Stimulated activated naive CD8-positive, alpha-beta T cell treated with anti-CD3 and anti-CD28 coated beads, Interleukin-15, amount 100 ng/mL, for 72 hours (primary cell): ENCODE measurements at regions not wholly inside any gene's neighbourhood (a gene's known extent, or its start where the extent isn't known, plus 50 kb on each side); places are given as distances from the start of the nearest gene placed in this dataset.
"Not testable (repeated sequence)": the region's sequence is repeated elsewhere in the genome, so short reads cannot be mapped to it uniquely, and the experiment has no call there.

Experiments used
- ATAC-seq: fragments of 150-1000 bp; cut with Tn5 transposase; 2 replicates; pipeline ENCODE4 v1.10.0; 2021; ENCODE audit warnings: mild to moderate bottlenecking, moderate library complexity
- DNase-seq, 2 donors: peaks; one replicate each; pipeline ENCODE4 v3.0.0; 2021 to 2022
- H3K27ac Mint-ChIP-seq, 2 donors: one replicate each; pipeline ENCODE4 v1.8.0; 2022; ENCODE audit warnings: mild to moderate bottlenecking in 2 of 2, mixed read lengths in 2 of 2, moderate library complexity in 2 of 2
- H3K27me3 Mint-ChIP-seq: one replicate; pipeline ENCODE4 v1.8.0; 2022; ENCODE audit warnings: mixed read lengths
- H3K4me1 Mint-ChIP-seq: one replicate; pipeline ENCODE4 v1.8.0; 2022; ENCODE audit warnings: mild to moderate bottlenecking, mixed read lengths
- H3K4me3 Mint-ChIP-seq, 2 donors: one replicate each; pipeline ENCODE4 v1.8.0; 2022; ENCODE audit warnings: mild to moderate bottlenecking in 2 of 2, mixed read lengths in 2 of 2, moderate library complexity in 1 of 2
- H3K9me3 Mint-ChIP-seq, 2 donors: one replicate each; pipeline ENCODE4 v1.8.0; 2022; ENCODE audit warnings: mixed read lengths in 2 of 2

GRCh38 chr20:30631261-30631789 is 626.1 kb upstream of the DEFB115 start:
- not testable (repeated sequence) for ATAC-seq, H3K4me1 Mint-ChIP-seq, H3K27me3 Mint-ChIP-seq, H3K4me3 Mint-ChIP-seq, DNase-seq
- H3K9me3 Mint-ChIP-seq, result peaks cover 0 to 46% of the 10 kb centered on the region in 2 donors
- peak overlapping the region in 1 of 2 donors; percentile 75 for H3K27ac Mint-ChIP-seq

DNA sequence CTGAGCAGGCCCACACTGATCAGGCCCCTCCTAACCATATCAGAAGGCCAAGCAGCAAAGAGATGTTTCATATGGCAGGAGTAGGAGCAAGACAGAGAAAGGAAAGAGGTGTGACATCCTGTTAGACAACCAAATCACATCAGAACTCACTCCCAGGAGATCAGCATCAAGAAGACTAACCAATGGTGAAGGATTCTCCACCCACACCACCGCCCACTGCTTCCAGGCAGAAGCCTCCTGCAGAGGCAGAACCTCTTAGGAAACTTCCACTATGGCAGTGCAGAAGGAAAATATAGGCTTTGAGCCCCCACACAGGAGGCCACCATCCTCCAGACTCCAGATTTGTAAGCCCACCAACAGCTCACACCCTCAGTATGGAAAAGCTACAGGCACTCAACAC is 624.7 kb upstream of the DEFB115 start:
- not testable (repeated sequence) for ATAC-seq, H3K27me3 Mint-ChIP-seq, H3K4me1 Mint-ChIP-seq, H3K4me3 Mint-ChIP-seq, DNase-seq
- peaks cover 0 to 43% of the 10 kb centered on the region in 2 donors for H3K9me3 Mint-ChIP-seq
- H3K27ac Mint-ChIP-seq, result peak overlapping the region in 1 of 2 donors; percentile 50

DNA sequence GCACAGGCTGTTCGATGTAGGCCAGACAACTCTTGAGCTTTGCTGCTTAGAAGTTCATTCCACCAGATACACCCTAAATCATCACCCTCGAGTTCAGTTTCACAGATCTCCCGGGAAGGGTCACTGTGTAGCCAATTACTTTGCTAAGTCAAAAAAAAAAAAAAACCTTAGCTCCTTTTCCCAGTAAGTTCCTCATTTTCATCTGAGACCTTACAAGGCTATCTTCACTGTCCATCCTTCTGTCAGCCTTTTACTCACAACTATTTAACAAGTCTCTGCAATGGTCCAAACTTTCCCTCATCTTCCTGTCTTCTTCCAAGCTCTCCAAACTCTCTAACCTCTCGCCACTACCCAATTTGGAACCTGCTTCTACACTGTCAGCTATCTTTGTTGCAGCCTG is 615.9 kb upstream of the DEFB115 start:
- not testable (repeated sequence) for H3K4me1 Mint-ChIP-seq, H3K27ac Mint-ChIP-seq, DNase-seq, ATAC-seq, H3K27me3 Mint-ChIP-seq, H3K4me3 Mint-ChIP-seq
- peaks cover 10 to 42% of the 10 kb centered on the region in 2 donors for H3K9me3 Mint-ChIP-seq

GRCh38 chr20:30660982-30661381 is 596.5 kb upstream of the DEFB115 start:
- H3K4me1 Mint-ChIP-seq, H3K9me3 Mint-ChIP-seq, ATAC-seq, H3K27ac Mint-ChIP-seq, H3K4me3 Mint-ChIP-seq, DNase-seq, H3K27me3 Mint-ChIP-seq: not testable (repeated sequence)

- not testable (repeated sequence) for H3K4me1 Mint-ChIP-seq, H3K4me3 Mint-ChIP-seq, H3K27me3 Mint-ChIP-seq, ATAC-seq, DNase-seq, H3K27ac Mint-ChIP-seq, H3K9me3 Mint-ChIP-seq
Measured at GRCh38 chr20:30668418-30668817, 589.0 kb upstream of the DEFB115 start.

GRCh38 chr20:30669330-30670029 is 588.0 kb upstream of the DEFB115 start:
- ATAC-seq, result not testable (repeated sequence)

GRCh38 chr20:30671120-30671519 is 586.3 kb upstream of the DEFB115 start:
- not testable (repeated sequence) for H3K27ac Mint-ChIP-seq, H3K4me3 Mint-ChIP-seq, H3K9me3 Mint-ChIP-seq, DNase-seq, H3K27me3 Mint-ChIP-seq, ATAC-seq, H3K4me1 Mint-ChIP-seq

More at GRCh38 chr20:30669330-30670029, 588.0 kb upstream of the DEFB115 start:
- not testable (repeated sequence) for H3K4me3 Mint-ChIP-seq, H3K27ac Mint-ChIP-seq, H3K27me3 Mint-ChIP-seq, DNase-seq, H3K4me1 Mint-ChIP-seq, H3K9me3 Mint-ChIP-seq

GRCh38 chr20:30675988-30676564 is 581.4 kb upstream of the DEFB115 start:
- not testable (repeated sequence) for H3K27ac Mint-ChIP-seq, H3K4me3 Mint-ChIP-seq, ATAC-seq, DNase-seq, H3K27me3 Mint-ChIP-seq, H3K4me1 Mint-ChIP-seq
- peaks cover 8 to 12% of the 10 kb centered on the region in 2 donors for H3K9me3 Mint-ChIP-seq

DNA sequence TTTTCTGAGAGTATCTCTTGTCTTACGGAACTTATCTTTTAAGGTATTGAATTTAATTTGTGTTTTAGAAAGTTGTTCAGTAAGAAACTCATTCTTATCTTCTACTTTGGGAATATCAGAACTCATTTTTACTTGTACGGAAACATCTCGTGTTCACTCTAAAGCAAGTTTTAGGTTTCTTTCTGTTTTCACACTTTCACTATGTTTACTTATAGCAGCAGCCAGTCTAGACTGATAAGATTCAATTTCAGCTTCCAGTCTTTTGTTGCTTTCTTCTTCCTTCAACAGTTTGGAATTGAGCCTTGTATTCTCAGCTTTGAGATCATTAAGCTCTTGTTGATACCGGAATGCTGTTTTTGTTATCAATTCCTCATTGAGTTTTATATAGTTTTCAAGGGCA is 575.2 kb upstream of the DEFB115 start:
- not testable (repeated sequence) for H3K4me1 Mint-ChIP-seq, ATAC-seq, H3K4me3 Mint-ChIP-seq, H3K27me3 Mint-ChIP-seq, H3K27ac Mint-ChIP-seq, H3K9me3 Mint-ChIP-seq, DNase-seq

GRCh38 chr20:30712861-30713260 is 544.6 kb upstream of the DEFB115 start:
- DNase-seq, H3K27me3 Mint-ChIP-seq, H3K9me3 Mint-ChIP-seq, H3K27ac Mint-ChIP-seq, H3K4me3 Mint-ChIP-seq, ATAC-seq, H3K4me1 Mint-ChIP-seq: not testable (repeated sequence)

DNA sequence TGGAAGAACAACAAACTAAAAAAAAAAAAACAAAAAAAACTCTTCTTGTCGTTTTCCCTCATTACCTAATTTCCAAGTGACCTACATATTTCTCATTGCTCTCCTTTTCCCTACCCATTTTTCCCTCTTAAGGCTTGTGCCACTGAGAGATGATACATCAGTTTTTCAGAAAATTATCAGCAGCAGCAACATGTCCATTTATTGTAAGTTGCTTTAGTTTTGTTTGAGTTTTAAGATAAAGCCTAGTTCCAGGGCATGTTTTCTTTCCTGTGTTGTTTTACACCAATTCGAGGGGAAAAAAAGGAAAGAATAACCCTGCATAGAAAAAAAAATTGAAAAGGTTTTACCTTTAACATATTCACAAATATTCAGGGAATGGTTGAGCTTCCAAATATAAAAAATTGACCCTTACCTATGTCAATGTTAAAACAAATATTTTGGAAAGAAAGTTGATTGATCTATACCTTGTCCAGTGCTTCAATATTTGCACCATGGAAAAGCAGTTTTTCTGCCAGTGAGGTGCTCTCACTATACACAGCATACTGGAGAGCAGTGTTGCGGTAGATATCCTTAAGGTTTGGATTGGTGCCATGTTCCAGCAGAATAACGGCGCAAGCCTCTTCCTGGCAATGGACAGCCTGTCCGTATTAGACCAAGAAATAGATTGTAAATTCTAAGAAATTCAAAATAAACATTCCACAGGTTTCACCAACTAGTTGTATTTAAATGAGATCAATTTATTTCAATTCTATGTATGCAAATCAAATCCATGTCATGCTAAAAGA is 537.9 kb upstream of the DEFB115 start:
- H3K4me3 Mint-ChIP-seq, DNase-seq, H3K4me1 Mint-ChIP-seq, H3K27ac Mint-ChIP-seq, ATAC-seq, H3K27me3 Mint-ChIP-seq, H3K9me3 Mint-ChIP-seq: not testable (repeated sequence)

DNA sequence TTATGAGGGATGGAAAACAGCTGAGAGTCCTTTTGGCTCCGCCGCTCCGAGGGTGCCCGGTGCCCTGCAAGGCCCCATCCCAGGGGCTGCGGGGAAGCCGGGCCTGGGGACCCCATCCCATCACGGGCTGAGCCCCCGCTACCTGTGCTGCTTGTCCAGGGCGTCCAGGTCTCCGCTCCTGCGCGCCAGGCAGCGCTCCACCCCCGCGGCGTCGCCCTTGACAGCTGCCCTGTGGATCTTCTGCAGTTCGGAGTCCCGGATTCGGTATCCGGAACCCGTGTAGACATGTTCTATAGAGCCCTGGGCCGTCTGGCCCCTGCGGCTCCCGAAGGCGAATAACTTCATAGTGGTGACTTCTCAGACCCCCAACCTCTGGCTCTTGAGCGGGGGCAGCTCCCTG is 534.0 kb upstream of the DEFB115 start:
- not testable (repeated sequence) for DNase-seq, H3K27ac Mint-ChIP-seq, H3K27me3 Mint-ChIP-seq, H3K9me3 Mint-ChIP-seq, ATAC-seq, H3K4me1 Mint-ChIP-seq
- peak overlapping the region; percentile 76 to 83 for H3K4me3 Mint-ChIP-seq

DNA sequence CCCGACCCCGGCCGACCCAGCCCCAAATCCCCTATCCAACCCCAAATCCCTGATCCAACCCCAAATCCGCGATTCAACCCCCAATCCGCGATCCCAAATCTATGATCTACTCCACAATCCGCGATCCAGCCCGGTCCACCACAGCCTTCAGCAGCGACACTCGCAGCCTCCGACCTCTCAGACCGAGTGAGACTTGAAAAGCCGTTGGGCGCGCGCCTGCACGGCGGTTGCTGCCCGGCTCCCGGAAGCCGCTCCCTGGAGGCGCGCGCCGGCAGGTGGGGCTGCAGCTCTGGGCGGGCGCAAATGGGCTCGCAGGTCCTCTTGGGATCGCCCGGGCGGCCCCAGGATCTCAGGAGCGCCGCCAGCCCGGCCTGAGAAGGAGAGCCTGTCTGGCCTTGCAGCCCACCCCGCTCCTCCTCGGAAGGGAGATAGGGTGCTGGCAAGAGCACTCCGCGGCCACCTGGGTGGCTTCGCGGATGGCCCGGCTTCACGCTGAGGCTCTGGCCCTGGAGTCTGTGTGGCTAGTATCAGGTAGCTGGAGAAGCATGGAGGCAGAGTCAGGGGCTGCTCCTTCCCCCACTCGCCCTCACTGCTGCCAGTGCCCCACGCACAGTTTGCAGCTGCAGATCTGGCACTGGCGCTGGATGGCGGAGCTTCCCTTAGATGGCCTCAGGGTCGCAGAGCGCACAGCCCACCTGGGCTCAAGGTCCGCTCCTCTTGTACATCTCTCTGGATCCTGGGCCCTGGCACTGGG is 533.4 kb upstream of the DEFB115 start:
- peak overlapping the region; percentile 76 to 83 for H3K4me3 Mint-ChIP-seq
- not testable (repeated sequence) for H3K4me1 Mint-ChIP-seq, H3K27me3 Mint-ChIP-seq, H3K9me3 Mint-ChIP-seq, ATAC-seq
- peak overlapping the region in 1 of 2 donors; percentile 89 for H3K27ac Mint-ChIP-seq
- DNase-seq, result peak in 1 of 2 donors; percentile 31

- H3K4me1 Mint-ChIP-seq, H3K27ac Mint-ChIP-seq, H3K4me3 Mint-ChIP-seq, H3K9me3 Mint-ChIP-seq, H3K27me3 Mint-ChIP-seq, ATAC-seq, DNase-seq: not testable (repeated sequence)
Measured at GRCh38 chr20:30724688-30725074, 532.8 kb upstream of the DEFB115 start.

- H3K9me3 Mint-ChIP-seq, ATAC-seq, H3K4me1 Mint-ChIP-seq, H3K4me3 Mint-ChIP-seq, H3K27me3 Mint-ChIP-seq, DNase-seq, H3K27ac Mint-ChIP-seq: not testable (repeated sequence)
Measured at GRCh38 chr20:30725188-30725587, 532.3 kb upstream of the DEFB115 start.
